Activated CD4-positive, alpha-beta T cell treated with anti-CD3 and anti-CD28 coated beads, Interleukin-2, amount 50 U/mL, for 16 hours (primary cell): ENCODE measurements at regions not wholly inside any gene's neighbourhood (a gene's known extent, or its start where the extent isn't known, plus 50 kb on each side); places are given as distances from the start of the nearest gene placed in this dataset.
"Not testable (repeated sequence)": the region's sequence is repeated elsewhere in the genome, so short reads cannot be mapped to it uniquely, and the experiment has no call there.

Experiments
- DNase-seq: peaks from one replicate; pipeline ENCODE4 v3.0.0-alpha.2; 2020

- DNase-seq = not testable (repeated sequence)
These were observed 83.6 kb upstream of the CRYM start for GRCh38 chr16:21361612-21362227.

- not testable (repeated sequence) for DNase-seq
These were observed 83.0 kb upstream of the CRYM start for GRCh38 chr16:21361045-21361444.

GRCh38 chr16:21359513-21359912 is 81.4 kb upstream of the CRYM start:
- not testable (repeated sequence) for DNase-seq

DNA sequence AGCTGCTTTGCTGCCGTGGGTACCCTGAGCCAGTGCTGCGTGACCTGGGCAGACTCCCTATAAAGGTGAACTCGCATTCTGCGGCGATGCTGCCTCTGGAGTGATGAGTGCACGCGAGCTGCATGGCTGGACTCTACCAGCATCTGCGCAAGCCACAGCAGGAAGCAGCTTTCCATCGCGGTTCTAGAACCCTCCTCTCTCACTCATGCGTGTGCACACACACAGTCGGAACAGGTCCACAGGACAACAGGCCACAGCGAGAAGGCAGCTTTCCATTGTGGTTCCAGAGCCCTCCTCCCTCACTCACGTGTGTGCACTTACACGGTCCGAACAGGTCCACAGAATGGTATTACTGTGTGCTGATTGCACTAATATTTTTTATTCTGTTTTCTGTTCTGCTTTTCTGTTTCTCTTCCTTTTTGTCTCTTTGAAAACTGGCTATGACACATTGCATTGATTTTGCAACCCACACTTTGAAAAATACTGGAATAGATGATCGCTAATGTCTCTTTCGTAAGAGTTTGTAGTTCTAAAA is 80.2 kb upstream of the CRYM start:
- DNase-seq = not testable (repeated sequence)

GRCh38 chr16:21356308-21356707 is 78.2 kb upstream of the CRYM start:
- not testable (repeated sequence) for DNase-seq

- not testable (repeated sequence) for DNase-seq
These were observed 73.3 kb upstream of the CRYM start for GRCh38 chr16:21351433-21351832.

GRCh38 chr16:21350851-21351250 is 72.8 kb upstream of the CRYM start:
- not testable (repeated sequence) for DNase-seq

GRCh38 chr16:21349336-21349735 is 71.2 kb upstream of the CRYM start:
- not testable (repeated sequence) for DNase-seq

DNA sequence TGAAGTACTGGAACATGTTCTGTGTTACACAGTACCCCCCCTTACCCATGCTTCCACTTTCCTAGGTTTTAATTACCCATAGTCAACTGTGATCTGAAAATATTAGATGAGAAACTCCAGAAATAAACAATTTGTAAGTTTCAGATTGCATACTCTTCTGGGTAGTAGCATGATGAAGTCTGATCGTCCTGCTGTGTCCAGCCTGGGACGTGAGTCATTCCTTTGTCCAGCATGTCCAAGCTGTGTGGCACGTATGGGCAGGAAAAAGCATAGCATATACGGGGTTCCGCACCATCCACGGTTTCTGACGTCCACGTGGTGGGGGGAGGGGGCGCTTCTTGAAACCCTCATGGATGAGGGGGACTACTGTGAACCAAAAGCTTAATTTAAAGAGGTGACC is 70.7 kb upstream of the CRYM start:
- DNase-seq = not testable (repeated sequence)

GRCh38 chr16:21347538-21347937 is 69.4 kb upstream of the CRYM start:
- not testable (repeated sequence) for DNase-seq

DNA sequence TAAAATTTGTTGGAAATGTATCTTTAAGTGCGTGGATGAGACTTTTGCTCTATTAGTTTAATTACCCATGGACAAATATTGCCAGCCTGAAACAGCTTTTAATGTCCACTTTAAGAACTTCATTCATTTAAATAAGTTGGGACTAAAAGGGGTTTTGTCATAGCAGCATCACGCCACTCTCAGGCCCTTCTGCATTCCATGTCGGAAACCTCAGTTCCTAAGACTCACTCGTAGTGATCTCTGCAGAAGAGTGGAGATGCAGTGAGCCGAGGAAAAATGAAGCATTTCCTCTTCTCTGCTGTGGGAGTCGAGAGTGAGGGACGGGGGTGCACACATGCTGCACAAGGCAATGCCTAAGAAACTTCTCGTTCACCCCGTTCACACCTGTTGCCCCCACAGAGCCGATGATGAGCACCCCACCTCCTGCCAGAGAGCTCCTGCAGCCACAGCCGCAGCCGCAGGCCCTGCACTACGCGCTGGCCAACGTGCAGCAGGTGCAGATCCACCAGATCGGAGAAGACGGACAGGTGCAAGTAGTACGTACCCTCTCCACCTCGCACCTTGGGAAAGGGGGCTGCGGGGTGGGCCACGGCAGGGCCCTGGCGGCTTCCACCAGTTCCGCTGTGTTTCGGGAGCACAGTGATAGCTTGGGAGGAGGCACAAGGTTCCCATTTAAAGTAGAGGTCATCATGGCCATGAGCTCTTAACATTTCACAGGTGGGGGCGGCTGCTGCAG is 68.8 kb upstream of the CRYM start:
- DNase-seq = not testable (repeated sequence)

- not testable (repeated sequence) for DNase-seq
These were observed 66.3 kb upstream of the CRYM start for GRCh38 chr16:21344361-21344912.

GRCh38 chr16:21341101-21341500 is 63.0 kb upstream of the CRYM start:
- DNase-seq = no peak

DNA sequence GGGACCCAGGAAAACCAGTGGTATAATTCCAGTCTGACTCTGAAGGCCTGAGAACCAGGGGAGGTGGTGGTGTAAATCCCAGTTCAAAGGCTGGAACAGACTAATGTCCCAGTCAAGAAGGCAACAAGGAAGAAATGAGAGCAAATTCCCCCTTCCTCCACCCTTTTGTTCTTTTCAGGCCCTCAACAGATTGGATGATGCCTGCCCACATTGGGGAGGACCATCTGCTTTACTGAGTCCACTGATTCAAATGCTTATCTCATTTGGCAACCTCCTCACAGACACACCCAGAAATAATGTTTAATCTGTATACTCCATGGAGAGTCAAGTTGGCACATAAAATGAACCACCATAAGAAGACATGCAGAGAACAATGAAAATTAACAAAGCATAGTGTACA is 61.9 kb upstream of the CRYM start:
- DNase-seq = no peak

DNA sequence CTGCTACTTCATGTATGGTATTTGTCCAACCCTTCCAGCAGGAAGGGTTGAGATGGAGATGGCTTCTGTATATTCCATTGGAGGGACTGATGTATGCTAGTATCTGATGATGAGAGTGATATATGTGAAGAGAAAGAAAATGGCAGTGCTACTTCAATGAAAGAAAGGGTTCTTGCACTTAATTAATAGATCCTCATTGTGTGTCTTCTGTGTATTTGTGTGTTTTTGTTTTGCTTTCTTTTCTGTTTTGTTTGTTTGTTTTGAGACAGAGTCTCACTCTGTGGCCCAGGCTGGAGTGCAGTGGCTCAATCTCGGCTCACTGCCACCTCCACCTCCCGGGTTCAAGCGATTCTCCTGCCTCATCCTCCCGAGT is 61.2 kb upstream of the CRYM start:
- no peak for DNase-seq

GRCh38 chr16:21338537-21339268 is 60.6 kb upstream of the CRYM start:
- DNase-seq = peak; percentile 67

GRCh38 chr16:21336231-21336630 is 58.1 kb upstream of the CRYM start:
- DNase-seq = no peak

DNA sequence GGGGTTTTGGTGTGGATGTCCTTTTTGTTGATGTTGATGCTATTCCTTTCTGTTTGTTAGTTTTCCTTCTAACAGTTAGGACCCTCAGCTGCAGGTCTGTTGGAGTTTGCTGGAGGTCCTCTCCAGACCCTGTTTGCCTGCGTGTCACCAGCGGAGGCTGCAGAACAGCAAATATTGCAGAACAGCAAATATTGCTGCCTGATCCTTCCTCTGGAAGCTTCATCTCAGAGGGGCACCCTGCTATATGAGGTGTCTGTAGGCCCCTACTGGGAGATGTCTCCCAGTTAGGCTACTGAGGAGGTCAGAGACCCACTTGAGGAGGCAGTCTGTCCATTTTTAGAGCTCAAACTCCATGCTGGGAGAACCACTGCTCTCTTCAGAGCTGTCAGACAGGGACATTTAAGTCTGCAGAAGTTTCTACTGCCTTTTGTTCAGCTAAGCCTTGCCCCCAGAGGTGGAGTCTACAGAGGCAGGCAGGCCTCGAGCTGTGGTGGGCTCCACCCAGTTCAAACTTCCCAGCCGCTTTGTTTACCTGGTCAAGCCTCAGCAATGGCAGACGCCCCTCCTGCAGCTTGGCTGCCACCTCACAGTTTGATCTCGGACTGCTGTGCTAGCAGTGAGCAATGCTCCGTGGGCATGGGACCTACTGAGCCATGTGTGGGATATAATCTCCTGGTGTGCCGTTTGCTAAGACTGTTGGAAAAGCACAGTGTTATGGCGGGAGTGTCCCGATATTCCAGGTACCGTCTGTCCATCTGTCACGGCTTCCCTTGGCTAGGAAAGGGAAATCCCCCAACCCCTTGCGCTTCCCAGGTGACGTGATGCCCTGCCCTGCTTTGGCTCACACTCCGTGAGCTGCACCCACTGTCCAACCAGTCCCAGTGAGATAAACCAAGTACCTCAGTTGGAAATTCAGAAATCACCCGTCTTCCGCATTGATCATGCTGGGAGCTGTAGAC is 56.4 kb upstream of the CRYM start:
- not testable (repeated sequence) for DNase-seq

DNA sequence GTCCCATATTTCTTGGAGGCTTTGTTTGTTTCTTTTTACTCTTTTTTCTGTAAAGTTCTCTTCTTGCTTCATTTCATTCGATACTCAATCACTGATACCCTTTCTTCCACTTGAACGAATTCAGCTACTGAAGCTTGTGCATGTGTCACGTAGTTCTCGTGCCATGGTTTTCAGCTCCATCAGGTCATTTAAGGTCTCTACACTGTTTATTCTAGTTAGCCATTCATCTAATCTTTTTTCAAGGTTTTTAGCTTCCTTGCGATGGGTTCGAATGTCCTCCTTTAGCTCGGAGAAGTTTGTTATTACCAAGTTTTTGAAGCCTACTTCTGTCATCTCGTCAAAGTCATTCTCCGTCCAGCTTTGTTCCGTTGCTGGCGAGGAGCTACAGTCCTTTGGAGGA is 55.6 kb upstream of the CRYM start:
- not testable (repeated sequence) for DNase-seq
